H1 (cell line): ENCODE measurements at regions not wholly inside any gene's neighbourhood (a gene's known extent, or its start where the extent isn't known, plus 50 kb on each side); places are given as distances from the start of the nearest gene placed in this dataset.

Source experiments
- CTCF ChIA-PET: fragments of 300-600 bp; sonication (Branson Sonifier 250); formaldehyde crosslinking; loops from one replicate; lab custom pipeline; 2021; ENCODE audit not compliant: partially characterized antibody; lab: Charles Lee
- POLR2A ChIA-PET: fragments of 300-600 bp; sonication (Branson Sonifier 250); formaldehyde crosslinking; loops from one replicate; lab custom pipeline; 2021; ENCODE audit warnings: inconsistent platforms; ENCODE audit not compliant: partially characterized antibody; lab: Charles Lee
- DNase-seq, 2 experiments: peaks; one replicate each; pipeline versions ENCODE4 v3.0.0 to v3.0.0-alpha.2; 2010 to 2022; ENCODE audit warnings: low spot score in 2 of 2, low read depth in 1 of 2, mixed read lengths in 1 of 2
- FAIRE-seq: peaks from 2 replicates; lab custom pipeline; 2011; peaks lifted over from hg19 to GRCh38; lab: Jason Lieb, UNC
- H2AFZ ChIP-seq: 2 replicates; pipeline ENCODE4 v1.8.1; 2012; ENCODE audit warnings: low read length, inconsistent platforms
- H2AK5ac ChIP-seq: 2 replicates; pipeline ENCODE4 v1.6.1; 2013; ENCODE audit warnings: low read depth, low read length
- H2BK120ac ChIP-seq: replicated peaks from 2 replicates; pipeline ENCODE3; 2013; ENCODE audit warnings: low read depth, low read length, inconsistent platforms
- H2BK12ac ChIP-seq: 2 replicates; pipeline ENCODE4 v1.6.1; 2013; ENCODE audit warnings: low read depth, low read length
- H2BK15ac ChIP-seq: 2 replicates; pipeline ENCODE4 v1.6.1; 2013; ENCODE audit warnings: low read length
- H2BK20ac ChIP-seq: 2 replicates; pipeline ENCODE4 v1.6.1; 2013; ENCODE audit warnings: low read length
- H2BK5ac ChIP-seq: 2 replicates; pipeline ENCODE4 v1.6.1; 2013; ENCODE audit warnings: low read depth, low read length
- H3K14ac ChIP-seq: 2 replicates; pipeline ENCODE4 v1.6.1; 2013; ENCODE audit warnings: inconsistent platforms; ENCODE audit not compliant: insufficient read length
- H3K18ac ChIP-seq: 2 replicates; pipeline ENCODE4 v1.6.1; 2013; ENCODE audit warnings: low read length; ENCODE audit errors: extremely low read depth
- H3K23ac ChIP-seq: 2 replicates; pipeline ENCODE4 v1.6.1; 2013; ENCODE audit warnings: inconsistent platforms; ENCODE audit not compliant: insufficient read length
- H3K23me2 ChIP-seq: 2 replicates; pipeline ENCODE4 v1.6.1; 2013; ENCODE audit warnings: low read depth, low read length
- H3K27ac ChIP-seq: 2 replicates; pipeline ENCODE4 v1.6.1; 2011; ENCODE audit warnings: low read depth, low read length, inconsistent platforms
- H3K27me3 ChIP-seq, 4 experiments: replicated peaks in 1 of 4; 1 replicate in 1 of 4; 2 replicates in 3 of 4; pipeline versions ENCODE4 v1.6.1 to v1.8.1; 2011 to 2013; ENCODE audit warnings: low read length in 3 of 4, mild to moderate bottlenecking in 3 of 4, inconsistent platforms in 2 of 4, mixed read lengths in 2 of 4, moderate library complexity in 1 of 4; ENCODE audit not compliant: control insufficient read depth in 3 of 4, insufficient read depth in 3 of 4; ENCODE audit errors: extremely low read depth in 1 of 4
- H3K36me3 ChIP-seq, 4 experiments: 2 replicates each; pipeline versions ENCODE4 v1.6.1 to v1.8.1; 2011 to 2013; ENCODE audit warnings: mild to moderate bottlenecking in 4 of 4, low read length in 3 of 4, moderate library complexity in 2 of 4, control low read depth in 1 of 4, inconsistent platforms in 1 of 4; ENCODE audit not compliant: insufficient read depth in 4 of 4, control insufficient read depth in 2 of 4
- H3K4ac ChIP-seq: replicated peaks from 2 replicates; pipeline ENCODE3; 2013; ENCODE audit warnings: low read length, low read depth, mixed read lengths, inconsistent platforms; ENCODE audit not compliant: insufficient read length
- H3K4me1 ChIP-seq, 4 experiments: replicated peaks in 1 of 4; 1 replicate in 1 of 4; 2 replicates in 3 of 4; pipeline versions ENCODE4 v1.6.1 to v1.8.1; 2011 to 2013; ENCODE audit warnings: low read length in 3 of 4, inconsistent platforms in 2 of 4, mixed read lengths in 1 of 4; ENCODE audit not compliant: insufficient read depth in 4 of 4, control insufficient read depth in 3 of 4
- H3K4me2 ChIP-seq, 2 experiments: 2 replicates each; pipeline versions ENCODE4 v1.6.1 to v1.8.1; 2011 to 2013; ENCODE audit warnings: low read depth in 2 of 2, low read length in 2 of 2, control low read depth in 1 of 2, inconsistent platforms in 1 of 2, mild to moderate bottlenecking in 1 of 2; ENCODE audit not compliant: insufficient read depth in 1 of 2
- H3K4me3 ChIP-seq, 4 experiments: fragments of 200-600, 300-600 bp in 1 of 4; sonication (generic), shearing (Covaris generic), sonication (Bioruptor Twin) in 1 of 4; 2 replicates each; pipeline versions ENCODE4 v1.5.1 to v1.8.1; 2011 to 2016; ENCODE audit warnings: low read length in 4 of 4, low read depth in 3 of 4, control low read depth in 2 of 4, inconsistent platforms in 2 of 4, mild to moderate bottlenecking in 2 of 4, mixed read lengths in 1 of 4, moderate library complexity in 1 of 4; ENCODE audit not compliant: insufficient read depth in 2 of 4; ENCODE audit errors: extremely low read depth in 1 of 4
- H3K56ac ChIP-seq: replicated peaks from 2 replicates; pipeline ENCODE3; 2013; ENCODE audit warnings: low read depth, mild to moderate bottlenecking, mixed read lengths, low read length, inconsistent platforms; ENCODE audit not compliant: insufficient read length
- H3K79me1 ChIP-seq: 2 replicates; pipeline ENCODE4 v1.6.1; 2013; ENCODE audit warnings: low read depth, low read length, control low read depth
- H3K79me2 ChIP-seq, 2 experiments: 2 replicates each; pipeline versions ENCODE4 v1.6.1 to v1.8.1; 2012 to 2013; ENCODE audit warnings: low read length in 2 of 2, mild to moderate bottlenecking in 2 of 2, inconsistent platforms in 1 of 2; ENCODE audit not compliant: insufficient read depth in 2 of 2, control insufficient read depth in 1 of 2
- H3K9ac ChIP-seq, 4 experiments: replicated peaks in 1 of 4; 1 replicate in 1 of 4; 2 replicates in 3 of 4; pipeline versions ENCODE4 v1.6.1 to v1.8.1; 2011 to 2013; ENCODE audit warnings: low read depth in 3 of 4, low read length in 3 of 4, control low read depth in 2 of 4, mild to moderate bottlenecking in 2 of 4, moderate library complexity in 2 of 4, inconsistent platforms in 1 of 4; ENCODE audit errors: extremely low read depth in 1 of 4
- H3K9me3 ChIP-seq, 2 experiments: 2 replicates each; pipeline versions ENCODE4 v1.6.1 to v1.8.1; 2012 to 2013; ENCODE audit warnings: mild to moderate bottlenecking in 2 of 2, moderate library complexity in 2 of 2, control low read depth in 1 of 2, inconsistent platforms in 1 of 2, low read depth in 1 of 2, low read length in 1 of 2, mixed read lengths in 1 of 2; ENCODE audit not compliant: insufficient read depth in 2 of 2
- H4K20me1 ChIP-seq, 2 experiments: replicated peaks in 1 of 2; 2 replicates each; pipeline versions ENCODE3 to v1.8.1; 2011 to 2013; ENCODE audit warnings: inconsistent platforms in 2 of 2, low read length in 2 of 2, mild to moderate bottlenecking in 1 of 2; ENCODE audit not compliant: insufficient read depth in 2 of 2, control insufficient read depth in 1 of 2
- H4K5ac ChIP-seq: 2 replicates; pipeline ENCODE4 v1.6.1; 2013; ENCODE audit warnings: low read length, low read depth, mixed read lengths, inconsistent platforms; ENCODE audit not compliant: insufficient read length
- H4K8ac ChIP-seq: 2 replicates; pipeline ENCODE4 v1.8.0; 2013; ENCODE audit warnings: mild to moderate bottlenecking, moderate library complexity, low read length, inconsistent platforms; ENCODE audit not compliant: insufficient read depth; ENCODE audit errors: extremely low read depth
- H4K91ac ChIP-seq: replicated peaks from 2 replicates; pipeline ENCODE3; 2013; ENCODE audit warnings: low read length, mixed read lengths, inconsistent platforms; ENCODE audit not compliant: insufficient read length
- CBX5 ChIP-seq: fragments of 300-800, 300-1000 bp; sonication (generic); IDR thresholded peaks from 2 replicates; pipeline ENCODE4 v1.7.1; 2016; ENCODE audit warnings: antibody characterized with exemption, low read length, low read depth
- CTCF ChIP-seq, 3 experiments: IDR thresholded peaks; 1 replicate in 2 of 3; 2 replicates in 1 of 3; pipeline versions ENCODE4 v1.5.1 to v1.6.1; 2011; ENCODE audit warnings: low read length in 3 of 3, mild to moderate bottlenecking in 3 of 3, inconsistent platforms in 2 of 3, low read depth in 1 of 3, moderate library complexity in 1 of 3; ENCODE audit not compliant: insufficient read depth in 1 of 3; ENCODE audit errors: control extremely low read depth in 1 of 3
- FOSL1 ChIP-seq: IDR thresholded peaks from 2 replicates; pipeline ENCODE4 v1.6.1; 2011; ENCODE audit warnings: mild to moderate bottlenecking, low read depth, low read length, moderate library complexity; ENCODE audit not compliant: insufficient read depth
- KDM5A ChIP-seq: fragments of 200-600 bp; IDR thresholded peaks from 2 replicates; pipeline ENCODE4 v1.7.1; 2012; ENCODE audit warnings: mild to moderate bottlenecking, low read length, inconsistent platforms, mixed read lengths
- RNF2 ChIP-seq: fragments of 200-900, 300-1000 bp; sonication (generic); IDR thresholded peaks from 2 replicates; pipeline ENCODE4 v1.7.1; 2016; ENCODE audit warnings: borderline replicate concordance, low read depth, mild to moderate bottlenecking, antibody characterized with exemption, low read length; ENCODE audit not compliant: poor library complexity, severe bottlenecking; ENCODE audit errors: missing control alignments
- WGBS, 2 experiments: shearing (Covaris generic) in 1 of 2; methylation state at CpG; one replicate each; pipeline versions ENCODE4 v1.1.6 to v1.1.7; 2013 to 2015; ENCODE audit warnings: low lambda C conversion rate in 2 of 2, mixed read lengths in 2 of 2, inconsistent platforms in 1 of 2, low coverage in 1 of 2, missing lambda C conversion rate in 1 of 2; ENCODE audit not compliant: insufficient replicate concordance in 2 of 2, insufficient coverage in 1 of 2, insufficient read length in 1 of 2; ENCODE audit errors: extremely low coverage in 1 of 2, missing lambda C conversion rate in 1 of 2; 5-methylcytosine and 5-hydroxymethylcytosine counted together

GRCh38 chr16:59289151-59289550 lies 555.0 kb upstream of the GOT2 start:
- no peak overlapping the region for H3K23ac ChIP-seq
- H2BK120ac ChIP-seq, result no peak overlapping the region
- H3K27me3 ChIP-seq, result no peaks in the 10 kb centered on the region
- no peaks in the 10 kb centered on the region for H3K79me2 ChIP-seq
- H3K79me1 ChIP-seq, result no peaks in the 10 kb centered on the region
- H2BK12ac ChIP-seq, result no peak overlapping the region
- FAIRE-seq (no peak), DNase-seq (no peak)
- no peak overlapping the region for H3K56ac ChIP-seq
- H3K14ac ChIP-seq, result no peak overlapping the region
- ChIA-PET POLR2A (interaction anchor here (0.6 kb wide), 1 partner anchor 475 kb away, joined by 3 read pairs; no protein-coding TSS in a partner anchor), CTCF (no interaction called here)
- no peak overlapping the region for H3K27ac ChIP-seq
- no peak for TF ChIP-seq KDM5A
- no peak for TF ChIP-seq CTCF (IDR thresholded peaks at IDR 0.05; ENCODE audit: control extremely low read depth in 1 of 3, insufficient read depth in 1 of 3, low read depth in 1 of 3, low read length in 3 of 3)
- no peak for TF ChIP-seq CBX5
- no peak for TF ChIP-seq RNF2
- no peak for TF ChIP-seq FOSL1
- peaks cover 0 to 3% of the 10 kb centered on the region in 2 experiments; a peak in 1 of 4 replicates for H3K9me3 ChIP-seq
- no peak overlapping the region for H3K4me3 ChIP-seq
- H2AFZ ChIP-seq, result no peak overlapping the region
- H4K8ac ChIP-seq, result no peak overlapping the region
- no peak overlapping the region for H4K5ac ChIP-seq
- no peak overlapping the region for H2BK20ac ChIP-seq
- H3K36me3 ChIP-seq, result no peaks in the 10 kb centered on the region
- no peaks in the 10 kb centered on the region for H3K4me1 ChIP-seq
- no peak overlapping the region for H3K4me2 ChIP-seq
- H4K91ac ChIP-seq, result no peak overlapping the region
- no peak overlapping the region for H3K4ac ChIP-seq
- 98% methylated on average over 3 of the region's 3 CpGs; no CpG with 5 or more reads in 1 of the 2 experiments for WGBS, 2 experiments
- no peak overlapping the region for H2BK15ac ChIP-seq
- no peak overlapping the region for H2BK5ac ChIP-seq
- H3K23me2 ChIP-seq, result no peaks in the 10 kb centered on the region
- H2AK5ac ChIP-seq, result no peak overlapping the region
- no peak overlapping the region for H3K9ac ChIP-seq
- no peak overlapping the region for H3K18ac ChIP-seq
- H4K20me1 ChIP-seq, result no peaks in the 10 kb centered on the region
